HepG2 (cell line): ENCODE measurements at regions not wholly inside any gene's neighbourhood (a gene's known extent, or its start where the extent isn't known, plus 50 kb on each side); places are given as distances from the start of the nearest gene placed in this dataset.
"Not testable (repeated sequence)": the region's sequence is repeated elsewhere in the genome, so short reads cannot be mapped to it uniquely, and the experiment has no call there.

Experiments used
- ATAC-seq: fragments of 200-7000 bp; cut with Tn5 transposase; 3 replicates; pipeline ENCODE4 v1.9.1; 2020; ENCODE audit warnings: mild to moderate bottlenecking, moderate library complexity
- BruUV-seq: library from RNA; stranded (reverse); fragments of 400-500 nt; replicated peaks from 2 replicates; lab custom pipeline; 2021; lab: Mats Ljungman, UMichigan
- CTCF ChIA-PET: fragments of 300-600 bp; formaldehyde crosslinking; extraction: SDS; loops from one replicate; lab custom pipeline; 2021; ENCODE audit warnings: low total read pairs, inconsistent platforms, low intra/inter-chr PET ratio; lab: Yijun Ruan, JAX
- POLR2A ChIA-PET: fragments of 350-600 bp; sonication (Branson Sonifier 250); formaldehyde crosslinking; loops from one replicate; lab custom pipeline; 2020; ENCODE audit warnings: antibody characterized with exemption, inconsistent platforms; lab: Yijun Ruan, JAX
- DNase-seq: peaks from one replicate; pipeline ENCODE4 v3.0.0-alpha.2; 2015; ENCODE audit warnings: low spot score
- FAIRE-seq: peaks from 3 replicates; lab custom pipeline; 2011; peaks lifted over from hg19 to GRCh38; lab: Jason Lieb, UNC
- H2AFZ ChIP-seq: one replicate; pipeline ENCODE4 v1.6.1; 2011; ENCODE audit warnings: low read length, inconsistent platforms
- H3K27ac ChIP-seq: fragments of 300-600 bp; 3 replicates; pipeline ENCODE4 v1.8.0; 2011; ENCODE audit warnings: mixed run types, mild to moderate bottlenecking, mixed read lengths, low read length, inconsistent platforms; ENCODE audit not compliant: insufficient read depth; ENCODE audit errors: extremely low read length
- H3K27me3 ChIP-seq, 2 experiments: fragments of 200-600 bp in 1 of 2; 2 replicates in 1 of 2; 3 replicates in 1 of 2; pipeline versions ENCODE4 v1.6.0 to v1.8.0; 2011; ENCODE audit warnings: low read length in 2 of 2, mild to moderate bottlenecking in 2 of 2, moderate library complexity in 2 of 2, inconsistent platforms in 1 of 2; ENCODE audit not compliant: insufficient read depth in 2 of 2, control insufficient read depth in 1 of 2
- H3K36me3 ChIP-seq, 2 experiments: fragments of 200-600 bp in 1 of 2; replicated peaks in 1 of 2; 2 replicates in 1 of 2; 3 replicates in 1 of 2; pipeline versions ENCODE4 v1.5.1 to v1.8.0; 2011; ENCODE audit warnings: low read length in 2 of 2, inconsistent platforms in 1 of 2; ENCODE audit not compliant: insufficient read depth in 2 of 2, control insufficient read depth in 1 of 2
- H3K4me1 ChIP-seq: 2 replicates; pipeline ENCODE4 v1.5.1; 2012; ENCODE audit warnings: low read length, inconsistent platforms; ENCODE audit not compliant: insufficient read depth
- H3K4me2 ChIP-seq: 2 replicates; pipeline ENCODE4 v1.6.0; 2011; ENCODE audit warnings: low read depth, low read length, inconsistent platforms
- H3K4me3 ChIP-seq, 3 experiments: fragments of 200-600 bp in 1 of 3; sonication (generic), shearing (Covaris generic) in 1 of 3; replicated peaks in 1 of 3; 2 replicates each; pipeline ENCODE4 v1.5.1; 2011 to 2016; ENCODE audit warnings: low read length in 3 of 3, inconsistent platforms in 2 of 3, low read depth in 2 of 3, mild to moderate bottlenecking in 2 of 3, control low read depth in 1 of 3, mixed read lengths in 1 of 3; ENCODE audit not compliant: insufficient read depth in 1 of 3
- H3K79me2 ChIP-seq: one replicate; pipeline ENCODE4 v1.6.1; 2011; ENCODE audit warnings: low read length, inconsistent platforms; ENCODE audit not compliant: insufficient read depth
- H3K9ac ChIP-seq: 2 replicates; pipeline ENCODE4 v1.6.0; 2011; ENCODE audit warnings: mild to moderate bottlenecking, low read depth, low read length, inconsistent platforms; ENCODE audit not compliant: insufficient read depth
- H3K9me3 ChIP-seq: 2 replicates; pipeline ENCODE4 v1.5.1; 2012; ENCODE audit warnings: mild to moderate bottlenecking, low read length
- H4K20me1 ChIP-seq: 2 replicates; pipeline ENCODE4 v1.6.0; 2011; ENCODE audit warnings: inconsistent platforms, mild to moderate bottlenecking, low read length, moderate library complexity; ENCODE audit not compliant: insufficient read depth
- ATRX ChIP-seq: sonication (generic); formaldehyde crosslinking; IDR thresholded peaks from 2 replicates; pipeline ENCODE4 v1.4.0; 2020; ENCODE audit warnings: missing genetic modification reagents, borderline replicate concordance
- CEBPG ChIP-seq: IDR thresholded peaks from 2 replicates; pipeline ENCODE4 v1.6.1; 2016
- RAD21 ChIP-seq: fragments of 450-650 bp; formaldehyde crosslinking; IDR thresholded peaks from 2 replicates; pipeline ENCODE4 v1.5.0; 2020; ENCODE audit warnings: mild to moderate bottlenecking
- SAP130 ChIP-seq: IDR thresholded peaks from 2 replicates; pipeline ENCODE4 v1.6.1; 2016; ENCODE audit warnings: low read depth
- SMC3 ChIP-seq: IDR thresholded peaks from 2 replicates; pipeline ENCODE4 v1.6.1; 2011; ENCODE audit warnings: low read length, improper control_type of control experiment
- STAG1 ChIP-seq: sonication (generic); formaldehyde crosslinking; IDR thresholded peaks from 2 replicates; pipeline ENCODE4 v1.4.0; 2020; ENCODE audit warnings: missing genetic modification reagents
- ZBTB38 ChIP-seq: sonication (generic); formaldehyde crosslinking; IDR thresholded peaks from 2 replicates; pipeline ENCODE4 v1.5.1; 2020; ENCODE audit warnings: mild to moderate bottlenecking, missing genetic modification reagents
- ZNF644 ChIP-seq: IDR thresholded peaks from 2 replicates; pipeline ENCODE4 v1.6.1; 2016; ENCODE audit warnings: low read depth
- WGBS: methylation state at CpG from one replicate; pipeline ENCODE4 v1.1.6; 2017; ENCODE audit warnings: low lambda C conversion rate; 5-methylcytosine and 5-hydroxymethylcytosine counted together
- in situ Hi-C: cut with HindIII; loops from 2 replicates; pipeline ENCODE4 v1.10.0; 2017; ENCODE audit warnings: low pct_unique_long_range_greater_than_20kb; ENCODE audit not compliant: extremely low pct_ligation_motif_present
- intact Hi-C: fragments of 100-400 bp; cut with micrococcal nuclease; formaldehyde crosslinking; loops from one replicate; pipeline ENCODE4 v1.10.0; 2022; ENCODE audit not compliant: unreplicated experiment
- TF ChIP-seq, protein P1 (sequence below): sonication (generic); formaldehyde crosslinking; IDR thresholded peaks from 2 replicates; pipeline ENCODE4 v1.5.0; 2020; ENCODE audit warnings: mild to moderate bottlenecking, missing genetic modification reagents, moderate library complexity
- TF ChIP-seq, protein P2 (sequence below): sonication (generic); formaldehyde crosslinking; IDR thresholded peaks from 2 replicates; pipeline ENCODE4 v1.8.1; 2023; ENCODE audit warnings: mild to moderate bottlenecking, missing genetic modification reagents
- TF ChIP-seq, protein P3 (sequence below), 2 experiments: fragments of 450-650 bp in 1 of 2; sonication (generic) in 1 of 2; formaldehyde crosslinking; IDR thresholded peaks; 2 replicates each; pipeline versions ENCODE4 v1.5.0 to v1.8.0; 2020 to 2022; ENCODE audit warnings: mild to moderate bottlenecking in 1 of 2, missing genetic modification reagents in 1 of 2

DNA sequence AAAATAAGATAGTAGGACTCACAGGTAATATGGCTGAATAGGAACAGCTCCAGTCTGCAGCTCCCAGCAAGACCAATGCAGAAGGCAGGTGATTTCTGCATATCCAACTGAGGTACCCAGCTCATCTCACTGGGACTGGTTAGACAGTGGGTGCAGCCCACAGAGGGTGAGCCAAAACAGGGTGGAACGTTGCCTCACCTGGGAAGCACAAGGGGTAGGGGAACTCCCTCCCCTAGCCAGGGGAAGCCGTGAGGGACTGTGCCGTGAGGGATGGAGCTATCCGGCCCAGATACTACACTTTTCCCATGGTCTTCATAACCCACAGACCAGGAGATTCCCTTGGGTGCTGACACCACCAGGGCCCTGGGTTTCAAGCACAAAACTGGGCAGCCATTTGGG is 114.8 kb upstream of the GNAI1 start:
- Histone ChIP-seq H2AFZ (peak overlapping the region; percentile 67), H3K4me1 (peaks cover 24% of the 10 kb centered on the region), H3K4me2 (peak overlapping the region; percentile 71), H3K4me3 (peak overlapping the region in 2 of 3 experiments; percentile 19 to 44; a peak in 4 of 6 replicates)
- POLR2A ChIA-PET, result interaction anchor here (1.3 kb wide), 1 partner anchor 568 kb away, joined by 3 read pairs; no protein-coding TSS in a partner anchor
- H3K27ac ChIP-seq, BruUV-seq, CTCF ChIA-PET, H3K27me3 ChIP-seq, H3K36me3 ChIP-seq, DNase-seq, H3K9ac ChIP-seq, H3K9me3 ChIP-seq, FAIRE-seq, H4K20me1 ChIP-seq, H3K79me2 ChIP-seq: not testable (repeated sequence)
- whole genome bisulfite sequencing, result no CpG with 5 or more reads among the region's 4 CpGs
- in situ Hi-C loops (loop anchor here (25.0 kb wide), 1 partner anchor 708 kb away; no protein-coding TSS in a partner anchor), intact Hi-C loops (loop anchor here (1.0 to 2.0 kb wide), 2 partner anchors 214 to 747 kb away; no protein-coding TSS in a partner anchor)
- 0 out of 2 replicates have a peak, but pooled peaks have one; percentile 6 for TF ChIP-seq ZBTB38 (CRISPR knock-in tag)
- peak; percentile 76 for ATAC-seq

DNA sequence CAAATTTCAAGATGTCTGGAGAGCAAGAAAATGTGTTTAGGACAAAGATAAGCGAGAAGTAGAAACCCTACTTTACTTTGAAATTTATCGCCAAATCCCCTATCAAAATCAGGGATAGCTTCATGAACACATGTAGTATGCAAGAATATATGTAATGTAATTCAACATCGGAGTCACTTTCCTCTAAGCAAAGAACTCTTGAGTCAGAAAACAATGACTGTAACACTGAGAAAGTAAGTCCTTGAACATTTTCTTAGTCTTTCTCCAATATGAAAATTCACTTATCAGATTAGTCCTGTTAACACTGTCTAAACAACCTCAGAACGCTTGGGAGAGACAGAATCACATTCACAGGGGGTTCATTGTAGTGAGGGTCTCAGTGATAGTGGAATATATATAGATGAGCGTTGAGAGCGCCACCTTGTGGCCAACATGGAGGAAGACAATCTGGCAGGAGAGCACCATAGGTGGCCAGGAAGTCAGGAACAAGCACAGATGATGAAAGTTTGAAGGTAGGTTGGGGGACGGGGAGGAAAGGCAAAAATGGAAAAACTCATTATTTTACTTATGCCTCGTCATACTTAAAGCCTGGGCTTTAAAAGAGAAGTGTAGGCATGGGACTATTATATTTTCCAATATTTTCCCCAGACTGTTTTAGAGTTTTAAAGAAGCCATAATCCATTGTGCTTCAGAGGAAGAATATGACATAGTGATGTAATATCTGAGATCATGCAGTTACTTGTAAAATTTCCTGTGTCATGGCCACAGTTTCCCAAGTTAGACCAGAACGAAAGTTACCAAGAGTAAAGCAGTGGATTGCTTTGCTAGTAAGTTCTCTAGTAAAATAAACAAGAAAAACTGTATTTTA is 115.5 kb upstream of the GNAI1 start:
- Histone ChIP-seq H2AFZ (no peak overlapping the region), H3K27ac (no peak overlapping the region), H3K79me2 (no peaks in the 10 kb centered on the region), H3K4me2 (peak overlapping the region; percentile 71), H4K20me1 (no peaks in the 10 kb centered on the region), H3K4me1 (peaks cover 24% of the 10 kb centered on the region), H3K36me3 (no peaks in the 10 kb centered on the region), H3K4me3 (peak overlapping the region in 1 of 3 experiments; percentile 44; a peak in 3 of 6 replicates), H3K9me3 (no peaks in the 10 kb centered on the region), H3K27me3 (no peaks in the 10 kb centered on the region), H3K9ac (no peak overlapping the region)
- peak; percentile 71 for FAIRE-seq
- TF ChIP-seq, protein P1, sequence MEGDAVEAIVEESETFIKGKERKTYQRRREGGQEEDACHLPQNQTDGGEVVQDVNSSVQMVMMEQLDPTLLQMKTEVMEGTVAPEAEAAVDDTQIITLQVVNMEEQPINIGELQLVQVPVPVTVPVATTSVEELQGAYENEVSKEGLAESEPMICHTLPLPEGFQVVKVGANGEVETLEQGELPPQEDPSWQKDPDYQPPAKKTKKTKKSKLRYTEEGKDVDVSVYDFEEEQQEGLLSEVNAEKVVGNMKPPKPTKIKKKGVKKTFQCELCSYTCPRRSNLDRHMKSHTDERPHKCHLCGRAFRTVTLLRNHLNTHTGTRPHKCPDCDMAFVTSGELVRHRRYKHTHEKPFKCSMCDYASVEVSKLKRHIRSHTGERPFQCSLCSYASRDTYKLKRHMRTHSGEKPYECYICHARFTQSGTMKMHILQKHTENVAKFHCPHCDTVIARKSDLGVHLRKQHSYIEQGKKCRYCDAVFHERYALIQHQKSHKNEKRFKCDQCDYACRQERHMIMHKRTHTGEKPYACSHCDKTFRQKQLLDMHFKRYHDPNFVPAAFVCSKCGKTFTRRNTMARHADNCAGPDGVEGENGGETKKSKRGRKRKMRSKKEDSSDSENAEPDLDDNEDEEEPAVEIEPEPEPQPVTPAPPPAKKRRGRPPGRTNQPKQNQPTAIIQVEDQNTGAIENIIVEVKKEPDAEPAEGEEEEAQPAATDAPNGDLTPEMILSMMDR (CRISPR knock-in tag), result peak; percentile 82
- TF ChIP-seq SMC3, result peak; percentile 71
- TF ChIP-seq, protein P2, sequence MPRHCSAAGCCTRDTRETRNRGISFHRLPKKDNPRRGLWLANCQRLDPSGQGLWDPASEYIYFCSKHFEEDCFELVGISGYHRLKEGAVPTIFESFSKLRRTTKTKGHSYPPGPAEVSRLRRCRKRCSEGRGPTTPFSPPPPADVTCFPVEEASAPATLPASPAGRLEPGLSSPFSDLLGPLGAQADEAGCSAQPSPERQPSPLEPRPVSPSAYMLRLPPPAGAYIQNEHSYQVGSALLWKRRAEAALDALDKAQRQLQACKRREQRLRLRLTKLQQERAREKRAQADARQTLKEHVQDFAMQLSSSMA (CRISPR knock-in tag), result no peak
- no peak for TF ChIP-seq SAP130 (CRISPR knock-in tag)
- TF ChIP-seq STAG1 (CRISPR knock-in tag), result peak; percentile 60
- 0 out of 2 replicates have a peak, but pooled peaks have one; percentile 12 for TF ChIP-seq ZNF644 (CRISPR knock-in tag)
- peak; percentile 30; the same call in 1 of the 2 replicates for TF ChIP-seq CEBPG (CRISPR knock-in tag)
- TF ChIP-seq ATRX (CRISPR knock-in tag), result no peak
- TF ChIP-seq, protein P3, sequence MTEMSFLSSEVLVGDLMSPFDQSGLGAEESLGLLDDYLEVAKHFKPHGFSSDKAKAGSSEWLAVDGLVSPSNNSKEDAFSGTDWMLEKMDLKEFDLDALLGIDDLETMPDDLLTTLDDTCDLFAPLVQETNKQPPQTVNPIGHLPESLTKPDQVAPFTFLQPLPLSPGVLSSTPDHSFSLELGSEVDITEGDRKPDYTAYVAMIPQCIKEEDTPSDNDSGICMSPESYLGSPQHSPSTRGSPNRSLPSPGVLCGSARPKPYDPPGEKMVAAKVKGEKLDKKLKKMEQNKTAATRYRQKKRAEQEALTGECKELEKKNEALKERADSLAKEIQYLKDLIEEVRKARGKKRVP (CRISPR knock-in tag; IDR thresholded peaks at IDR 0.05), result peak in 1 of 2 experiments; percentile 68; a peak in 1 of 4 replicates
- TF ChIP-seq RAD21 (CRISPR knock-in tag), result 0 out of 2 replicates have a peak, but pooled peaks have one; percentile 24
- intact Hi-C loops, result loop anchor here (1.0 to 2.0 kb wide), 2 partner anchors 213 to 746 kb away; no protein-coding TSS in a partner anchor
- in situ Hi-C loops, result loop anchor here (25.0 kb wide), 1 partner anchor 707 kb away; no protein-coding TSS in a partner anchor
- peak; percentile 43 for DNase-seq
- ChIA-PET CTCF (no interaction called here), POLR2A (no interaction called here)
- 28% methylated on average over 9 of the region's 9 CpGs for WGBS
- BruUV-seq, result no TSS peak
- peak; percentile 97 for ATAC-seq
